Tibial artery (tissue), 4 donors: ENCODE measurements at regions not wholly inside any gene's neighbourhood (a gene's known extent, or its start where the extent isn't known, plus 50 kb on each side); places are given as distances from the start of the nearest gene placed in this dataset.

Experiments
- DNase-seq, 2 donors: peaks; one replicate each; pipeline ENCODE4 v3.0.0-alpha.2; 2019
- H3K27ac ChIP-seq, 2 donors: fragments of 200-600 bp; sonication (generic) in 1 of 2; 1 replicate in 1 of 2; 2 replicates in 1 of 2; pipeline ENCODE4 v1.5.1; 2018 to 2019; ENCODE audit warnings: mild to moderate bottlenecking in 1 of 2
- H3K27me3 ChIP-seq, 2 donors: fragments of 200-600 bp; sonication (generic) in 1 of 2; one replicate each; pipeline versions ENCODE4 v1.5.1 to v1.6.0; 2016 to 2019
- H3K36me3 ChIP-seq, 3 donors: fragments of 200-600 bp; sonication (generic) in 2 of 3; one replicate each; pipeline ENCODE4 v1.5.1; 2016 to 2019; ENCODE audit warnings: mild to moderate bottlenecking in 2 of 3
- H3K4me1 ChIP-seq, 4 donors: fragments of 200-600 bp; sonication (generic) in 2 of 4; 1 replicate in 3 of 4; 2 replicates in 1 of 4; pipeline ENCODE4 v1.5.1; 2016 to 2019
- H3K4me3 ChIP-seq, 2 donors: fragments of 200-600 bp; sonication (generic) in 1 of 2; 1 replicate in 1 of 2; 2 replicates in 1 of 2; pipeline ENCODE4 v1.5.1; 2018 to 2019; ENCODE audit warnings: mild to moderate bottlenecking in 2 of 2
- H3K9me3 ChIP-seq, 3 donors: fragments of 200-600 bp; sonication (generic) in 1 of 3; one replicate each; pipeline ENCODE4 v1.5.1; 2016 to 2019
- intact Hi-C: fragments of 100-400 bp; cut with DNase I; formaldehyde crosslinking; loops from one replicate; pipeline ENCODE4 v1.15.0; 2023; ENCODE audit warnings: low total_unique reads
- TF ChIP-seq, protein P1 (sequence below), 2 experiments: fragments of 200-600 bp in 1 of 2; fragments of 450-650 bp in 1 of 2; IDR thresholded peaks; one replicate each; pipeline ENCODE4 v1.5.1; 2017 to 2019; ENCODE audit warnings: antibody characterized with exemption in 2 of 2, mild to moderate bottlenecking in 1 of 2, moderate library complexity in 1 of 2

DNA sequence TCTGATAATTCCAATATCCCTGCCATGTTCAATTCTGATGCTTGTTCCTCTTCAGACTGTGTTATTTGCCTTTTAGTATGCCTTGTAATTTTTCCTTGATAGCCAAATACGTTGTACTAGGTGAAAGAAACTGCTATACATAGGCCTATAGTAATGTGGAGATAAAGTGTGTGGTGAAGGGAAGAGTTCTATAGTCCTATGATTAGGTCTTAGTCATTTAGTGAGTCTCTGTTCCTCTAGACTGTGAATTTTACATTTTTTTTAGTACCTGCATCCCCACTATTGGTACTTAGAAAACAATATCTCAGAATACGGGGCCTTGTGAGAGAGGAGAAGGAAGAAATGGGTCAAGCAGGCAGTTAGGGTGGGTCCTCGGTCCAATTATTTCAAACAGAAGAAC lies 59.6 kb upstream of the SEMA3E start:
- Histone ChIP-seq H3K36me3 (no peaks in the 10 kb centered on the region), H3K27ac (no peak overlapping the region), H3K4me3 (no peak overlapping the region), H3K4me1 (no peaks in the 10 kb centered on the region), H3K27me3 (no peaks in the 10 kb centered on the region), H3K9me3 (no peaks in the 10 kb centered on the region)
- no peak for DNase-seq
- TF ChIP-seq, protein P1, sequence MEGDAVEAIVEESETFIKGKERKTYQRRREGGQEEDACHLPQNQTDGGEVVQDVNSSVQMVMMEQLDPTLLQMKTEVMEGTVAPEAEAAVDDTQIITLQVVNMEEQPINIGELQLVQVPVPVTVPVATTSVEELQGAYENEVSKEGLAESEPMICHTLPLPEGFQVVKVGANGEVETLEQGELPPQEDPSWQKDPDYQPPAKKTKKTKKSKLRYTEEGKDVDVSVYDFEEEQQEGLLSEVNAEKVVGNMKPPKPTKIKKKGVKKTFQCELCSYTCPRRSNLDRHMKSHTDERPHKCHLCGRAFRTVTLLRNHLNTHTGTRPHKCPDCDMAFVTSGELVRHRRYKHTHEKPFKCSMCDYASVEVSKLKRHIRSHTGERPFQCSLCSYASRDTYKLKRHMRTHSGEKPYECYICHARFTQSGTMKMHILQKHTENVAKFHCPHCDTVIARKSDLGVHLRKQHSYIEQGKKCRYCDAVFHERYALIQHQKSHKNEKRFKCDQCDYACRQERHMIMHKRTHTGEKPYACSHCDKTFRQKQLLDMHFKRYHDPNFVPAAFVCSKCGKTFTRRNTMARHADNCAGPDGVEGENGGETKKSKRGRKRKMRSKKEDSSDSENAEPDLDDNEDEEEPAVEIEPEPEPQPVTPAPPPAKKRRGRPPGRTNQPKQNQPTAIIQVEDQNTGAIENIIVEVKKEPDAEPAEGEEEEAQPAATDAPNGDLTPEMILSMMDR (IDR thresholded peaks at IDR 0.05) = no peak
- intact Hi-C loops = no loop called here

DNA sequence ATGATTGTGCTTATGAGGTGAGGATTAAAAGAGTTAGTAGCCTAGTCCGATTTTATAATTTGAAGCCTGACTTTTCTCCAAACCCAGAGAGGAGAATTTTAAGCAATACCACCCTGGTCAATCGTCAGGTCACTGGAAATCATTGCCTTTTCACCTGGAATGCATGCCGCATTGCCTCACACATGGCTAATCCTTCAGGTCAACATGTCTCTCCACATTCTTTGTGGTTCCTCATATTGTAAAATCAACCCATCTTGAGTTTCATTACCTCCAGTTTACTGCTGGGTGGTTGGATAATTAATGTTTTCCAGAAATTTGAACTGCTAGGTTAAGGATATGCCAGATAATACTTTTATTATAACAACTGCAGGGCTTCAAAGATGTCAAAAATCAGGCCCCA lies 55.6 kb upstream of the SEMA3E start:
- H3K27ac ChIP-seq = no peak overlapping the region
- no peaks in the 10 kb centered on the region for H3K9me3 ChIP-seq
- H3K4me3 ChIP-seq = no peak overlapping the region
- no peaks in the 10 kb centered on the region for H3K27me3 ChIP-seq
- no peaks in the 10 kb centered on the region for H3K4me1 ChIP-seq
- no peak for DNase-seq
- TF ChIP-seq, protein P1 (IDR thresholded peaks at IDR 0.05) = no peak
- intact Hi-C loops = no loop called here
- H3K36me3 ChIP-seq = no peaks in the 10 kb centered on the region

DNA sequence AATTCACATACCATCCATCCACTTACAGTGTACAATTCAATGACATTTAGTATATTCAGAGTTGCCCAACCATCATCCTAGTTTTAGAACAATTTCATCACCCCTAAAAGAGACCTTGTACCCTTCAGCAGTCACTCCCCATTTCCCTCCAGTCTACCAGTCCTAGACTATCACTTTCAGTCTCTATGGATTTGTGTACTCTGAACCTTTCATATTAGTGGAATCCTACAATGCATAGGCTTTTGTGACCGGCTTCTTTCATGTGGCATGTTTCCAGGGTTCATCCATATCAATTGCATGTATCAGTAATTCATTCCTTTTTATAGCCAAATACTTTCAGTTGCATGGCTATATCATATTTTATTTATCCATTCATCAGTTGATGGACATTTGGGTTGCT lies 53.5 kb upstream of the SEMA3E start:
- Histone ChIP-seq H3K4me3 (no peak overlapping the region), H3K4me1 (no peaks in the 10 kb centered on the region), H3K9me3 (no peaks in the 10 kb centered on the region), H3K36me3 (no peaks in the 10 kb centered on the region), H3K27ac (no peak overlapping the region), H3K27me3 (no peaks in the 10 kb centered on the region)
- intact Hi-C loops = no loop called here
- TF ChIP-seq, protein P1 (IDR thresholded peaks at IDR 0.05) = no peak
- no peak for DNase-seq

DNA sequence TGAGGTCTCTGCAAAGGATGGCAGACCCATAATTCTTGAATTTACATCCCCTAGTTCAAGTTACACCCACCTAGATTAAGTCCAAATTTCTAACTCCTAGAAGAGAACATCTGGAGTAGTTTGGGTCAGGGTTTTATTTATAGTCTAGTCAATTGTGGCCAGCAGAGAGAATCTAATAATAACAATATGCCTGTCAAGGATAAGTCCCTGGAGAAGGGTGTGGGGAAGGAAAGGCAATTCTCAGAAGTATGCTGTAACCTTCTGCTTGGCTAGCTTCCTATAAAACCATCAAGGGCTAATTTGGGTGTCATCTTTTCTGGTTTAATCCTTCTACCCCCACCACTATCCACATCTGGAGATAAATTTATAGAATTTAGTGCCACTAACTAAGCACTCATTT lies 52.8 kb upstream of the SEMA3E start:
- Histone ChIP-seq H3K36me3 (no peaks in the 10 kb centered on the region), H3K4me1 (no peaks in the 10 kb centered on the region), H3K9me3 (no peaks in the 10 kb centered on the region), H3K27ac (no peak overlapping the region), H3K27me3 (no peaks in the 10 kb centered on the region), H3K4me3 (no peak overlapping the region)
- intact Hi-C loops = no loop called here
- no peak for DNase-seq
- TF ChIP-seq, protein P1 (IDR thresholded peaks at IDR 0.05) = no peak
